Lung (tissue), 11 donors: ENCODE measurements at regions not wholly inside any gene's neighbourhood (a gene's known extent, or its start where the extent isn't known, plus 50 kb on each side); places are given as distances from the start of the nearest gene placed in this dataset.

Source experiments
- ATAC-seq: fragments of 200-7000 bp; cut with Tn5 transposase; one replicate; pipeline ENCODE4 v1.9.1; 2020; ENCODE audit warnings: moderate number of reproducible peaks; ENCODE audit not compliant: insufficient read depth, low FRiP score
- DNase-seq, 3 donors: peaks; one replicate each; pipeline ENCODE4 v3.0.0-alpha.2; 2013 to 2017
- H3K27ac ChIP-seq, 2 donors: one replicate each; pipeline ENCODE4 v1.5.1; 2013; ENCODE audit warnings: mild to moderate bottlenecking in 2 of 2, moderate library complexity in 2 of 2, control low read depth in 1 of 2, inconsistent platforms in 1 of 2, low read depth in 1 of 2, low read length in 1 of 2
- H3K27me3 ChIP-seq, 3 donors: one replicate each; pipeline ENCODE4 v1.5.1; 2013; ENCODE audit warnings: low read length in 2 of 3; ENCODE audit not compliant: control insufficient read depth in 3 of 3, insufficient read depth in 3 of 3
- H3K36me3 ChIP-seq, 4 donors: one replicate each; pipeline ENCODE4 v1.5.1; 2013; ENCODE audit warnings: low read length in 4 of 4, mild to moderate bottlenecking in 1 of 4, moderate library complexity in 1 of 4; ENCODE audit not compliant: control insufficient read depth in 4 of 4, insufficient read depth in 4 of 4
- H3K4me1 ChIP-seq, 5 donors: one replicate each; pipeline ENCODE4 v1.5.1; 2013; ENCODE audit warnings: low read length in 5 of 5, mild to moderate bottlenecking in 2 of 5, moderate library complexity in 1 of 5; ENCODE audit not compliant: control insufficient read depth in 5 of 5, insufficient read depth in 5 of 5
- H3K4me3 ChIP-seq: one replicate; pipeline ENCODE4 v1.5.1; 2013; ENCODE audit warnings: mild to moderate bottlenecking, control low read depth, moderate library complexity
- H3K9ac ChIP-seq, 2 donors: one replicate each; pipeline ENCODE4 v1.5.1; 2013; ENCODE audit warnings: low read length in 2 of 2, control low read depth in 1 of 2; ENCODE audit not compliant: insufficient read depth in 1 of 2
- H3K9me3 ChIP-seq, 4 donors: one replicate each; pipeline ENCODE4 v1.5.1; 2013; ENCODE audit warnings: low read length in 3 of 4, mild to moderate bottlenecking in 1 of 4, moderate library complexity in 1 of 4; ENCODE audit not compliant: control insufficient read depth in 4 of 4, insufficient read depth in 3 of 4
- WGBS, 2 donors: extraction: QIAGEN DNeasy Blood & Tissue Kit; methylation state at CpG; one replicate each; pipeline ENCODE4 v1.1.7; 2013; 5-methylcytosine and 5-hydroxymethylcytosine counted together
- TF ChIP-seq, protein P1 (sequence below): IDR thresholded peaks from 2 replicates; pipeline ENCODE4 v1.5.1; 2012; ENCODE audit warnings: mild to moderate bottlenecking; ENCODE audit errors: control extremely low read depth, extremely low read depth
- donor health status: control.
- donor health status: control.
- donor health status: Bipolar disorder and iron deficiency.
- donor health status: healthy.
- donor health status: DM: yes; HTN: yes; CAD: no.

DNA sequence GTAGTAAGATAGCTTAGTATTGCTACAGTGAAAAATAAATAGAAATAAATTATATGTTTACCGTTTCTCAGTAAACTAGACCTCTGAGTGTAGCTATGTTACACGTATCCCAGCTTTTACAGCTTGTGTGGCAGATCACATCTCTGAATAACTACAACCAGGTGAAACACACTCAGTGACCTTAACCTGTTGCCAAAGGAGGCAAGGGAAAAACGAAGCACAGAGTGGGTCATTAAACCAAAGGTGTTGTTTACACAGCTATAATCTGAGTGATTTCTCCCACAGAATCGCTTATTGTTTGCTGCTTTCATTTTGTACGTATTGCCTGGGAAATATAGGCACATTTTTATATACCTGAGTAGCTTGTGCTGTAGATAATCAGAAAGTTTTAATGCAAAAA, 688.2 kb upstream of the KIF2B start:
- DNase-seq (no peak), ATAC-seq (no peak)
- Histone ChIP-seq H3K9ac (no peak overlapping the region), H3K27ac (no peak overlapping the region), H3K27me3 (no peaks in the 10 kb centered on the region), H3K36me3 (no peaks in the 10 kb centered on the region), H3K4me3 (no peak overlapping the region), H3K4me1 (peaks cover 0 to 6% (median 2%) of the 10 kb centered on the region in 5 donors), H3K9me3 (no peaks in the 10 kb centered on the region)
- TF ChIP-seq, protein P1, sequence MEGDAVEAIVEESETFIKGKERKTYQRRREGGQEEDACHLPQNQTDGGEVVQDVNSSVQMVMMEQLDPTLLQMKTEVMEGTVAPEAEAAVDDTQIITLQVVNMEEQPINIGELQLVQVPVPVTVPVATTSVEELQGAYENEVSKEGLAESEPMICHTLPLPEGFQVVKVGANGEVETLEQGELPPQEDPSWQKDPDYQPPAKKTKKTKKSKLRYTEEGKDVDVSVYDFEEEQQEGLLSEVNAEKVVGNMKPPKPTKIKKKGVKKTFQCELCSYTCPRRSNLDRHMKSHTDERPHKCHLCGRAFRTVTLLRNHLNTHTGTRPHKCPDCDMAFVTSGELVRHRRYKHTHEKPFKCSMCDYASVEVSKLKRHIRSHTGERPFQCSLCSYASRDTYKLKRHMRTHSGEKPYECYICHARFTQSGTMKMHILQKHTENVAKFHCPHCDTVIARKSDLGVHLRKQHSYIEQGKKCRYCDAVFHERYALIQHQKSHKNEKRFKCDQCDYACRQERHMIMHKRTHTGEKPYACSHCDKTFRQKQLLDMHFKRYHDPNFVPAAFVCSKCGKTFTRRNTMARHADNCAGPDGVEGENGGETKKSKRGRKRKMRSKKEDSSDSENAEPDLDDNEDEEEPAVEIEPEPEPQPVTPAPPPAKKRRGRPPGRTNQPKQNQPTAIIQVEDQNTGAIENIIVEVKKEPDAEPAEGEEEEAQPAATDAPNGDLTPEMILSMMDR = no peak
- 63 to 68% methylated on average over 5 of the region's 5 CpGs for WGBS, 2 donors

DNA sequence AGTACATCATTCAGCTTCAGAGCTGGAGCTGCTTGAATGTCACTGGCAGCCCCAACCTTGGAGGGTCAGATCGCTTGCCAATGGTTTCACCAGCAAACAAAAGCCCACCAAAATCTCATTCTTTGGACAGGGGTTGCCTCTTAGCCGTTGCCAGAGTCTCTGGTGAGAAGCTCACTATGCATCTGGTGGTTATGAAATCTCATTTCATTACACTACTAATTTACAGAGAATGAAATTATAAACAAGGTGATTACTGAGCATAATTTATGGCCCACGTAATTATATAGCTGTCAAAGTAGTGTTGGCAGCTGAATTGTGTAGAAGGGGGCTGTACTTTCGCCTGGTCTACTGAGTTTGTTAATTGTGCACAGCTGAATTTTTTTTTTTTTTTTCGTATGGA, 688.9 kb upstream of the KIF2B start:
- TF ChIP-seq, protein P1 = no peak
- Histone ChIP-seq H3K9ac (no peak overlapping the region), H3K4me3 (no peak overlapping the region), H3K27ac (no peak overlapping the region), H3K9me3 (no peaks in the 10 kb centered on the region), H3K27me3 (no peaks in the 10 kb centered on the region), H3K4me1 (peaks cover 0 to 6% (median 2%) of the 10 kb centered on the region in 5 donors), H3K36me3 (no peaks in the 10 kb centered on the region)
- no peak for DNase-seq
- no peak for ATAC-seq
- 45 to 57% methylated on average over 5 of the region's 5 CpGs for WGBS, 2 donors

DNA sequence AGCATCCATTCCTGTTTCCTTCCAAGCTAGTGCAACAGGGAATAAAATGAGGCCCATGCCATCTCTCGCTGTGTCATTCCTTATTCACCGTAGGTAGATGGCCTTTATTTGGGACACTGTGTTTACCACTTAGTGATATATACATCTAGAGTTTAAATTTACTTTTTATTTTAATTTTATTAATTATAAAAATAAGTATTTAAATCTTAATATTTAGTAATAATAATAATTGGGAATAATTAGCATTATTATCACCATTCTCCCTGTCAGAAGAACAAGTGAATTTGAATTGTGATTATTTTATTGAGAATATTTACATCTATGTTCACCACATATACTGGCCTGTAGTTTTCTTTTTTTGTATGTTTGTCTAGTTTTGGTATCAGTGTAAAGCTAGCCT, 692.9 kb upstream of the KIF2B start:
- Histone ChIP-seq H3K4me3 (no peak overlapping the region), H3K27ac (no peak overlapping the region), H3K9ac (no peak overlapping the region), H3K36me3 (no peaks in the 10 kb centered on the region), H3K9me3 (no peaks in the 10 kb centered on the region), H3K27me3 (no peaks in the 10 kb centered on the region), H3K4me1 (peaks cover 0 to 6% (median 0%) of the 10 kb centered on the region in 5 donors)
- 95 to 100% methylated on average over 2 of the region's 2 CpGs for WGBS, 2 donors
- TF ChIP-seq, protein P1 = no peak
- DNase-seq (no peak), ATAC-seq (no peak)

DNA sequence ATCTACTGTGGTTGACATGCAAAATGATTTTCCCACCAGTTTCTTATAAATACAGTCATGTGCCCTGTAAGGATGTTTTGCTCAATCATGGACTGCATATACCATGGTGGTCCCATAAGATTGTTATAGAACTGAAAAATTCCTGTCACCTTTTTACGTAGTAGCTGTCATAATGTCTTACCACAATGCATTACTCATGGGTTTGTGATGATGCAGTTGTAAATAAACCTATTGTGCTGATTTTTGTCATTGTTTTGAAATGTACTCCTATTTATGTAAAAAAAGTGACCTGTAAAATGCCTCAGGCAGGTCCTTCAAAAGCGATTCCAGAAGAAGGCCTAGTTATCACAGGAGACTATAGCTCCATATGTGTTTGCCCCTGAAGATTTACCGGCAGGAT, 695.4 kb upstream of the KIF2B start:
- ATAC-seq (no peak), DNase-seq (no peak)
- no peak overlapping the region for H3K4me3 ChIP-seq
- H3K4me1 ChIP-seq = no peaks in the 10 kb centered on the region
- no peaks in the 10 kb centered on the region for H3K27me3 ChIP-seq
- H3K36me3 ChIP-seq = no peaks in the 10 kb centered on the region
- H3K9me3 ChIP-seq = no peaks in the 10 kb centered on the region
- TF ChIP-seq, protein P1 = no peak
- H3K9ac ChIP-seq = no peak overlapping the region
- H3K27ac ChIP-seq = no peak overlapping the region
- WGBS, 2 donors = 82 to 92% methylated on average over 3 of the region's 3 CpGs
